ENCODE measurements at regions not wholly inside any gene's neighbourhood (a gene's known extent, or its start where the extent isn't known, plus 50 kb on each side); places are given as distances from the start of the nearest gene placed in this dataset.

DNA sequence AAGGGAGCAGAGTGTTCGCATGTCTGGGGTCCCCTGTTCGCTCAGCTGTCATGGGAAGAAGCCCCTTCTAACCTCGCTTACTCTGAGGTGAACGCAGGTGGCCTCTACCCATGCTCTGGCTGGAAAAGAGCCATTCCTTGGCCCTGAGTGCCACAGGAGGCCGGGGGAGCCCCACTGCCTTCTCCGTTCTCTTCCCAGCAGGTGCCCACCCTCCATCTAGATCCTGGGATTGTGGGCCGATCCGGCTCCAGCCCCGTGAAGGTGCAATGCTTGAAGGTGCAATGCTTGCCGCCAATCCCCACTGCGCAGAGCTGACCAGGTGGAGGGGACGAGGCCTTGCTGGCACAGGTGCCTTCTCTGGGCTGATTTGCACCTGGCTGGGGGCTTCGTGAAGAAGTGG, 95.4 kb downstream of the MRPL36 start:
- no peak for DNase-seq

DNA sequence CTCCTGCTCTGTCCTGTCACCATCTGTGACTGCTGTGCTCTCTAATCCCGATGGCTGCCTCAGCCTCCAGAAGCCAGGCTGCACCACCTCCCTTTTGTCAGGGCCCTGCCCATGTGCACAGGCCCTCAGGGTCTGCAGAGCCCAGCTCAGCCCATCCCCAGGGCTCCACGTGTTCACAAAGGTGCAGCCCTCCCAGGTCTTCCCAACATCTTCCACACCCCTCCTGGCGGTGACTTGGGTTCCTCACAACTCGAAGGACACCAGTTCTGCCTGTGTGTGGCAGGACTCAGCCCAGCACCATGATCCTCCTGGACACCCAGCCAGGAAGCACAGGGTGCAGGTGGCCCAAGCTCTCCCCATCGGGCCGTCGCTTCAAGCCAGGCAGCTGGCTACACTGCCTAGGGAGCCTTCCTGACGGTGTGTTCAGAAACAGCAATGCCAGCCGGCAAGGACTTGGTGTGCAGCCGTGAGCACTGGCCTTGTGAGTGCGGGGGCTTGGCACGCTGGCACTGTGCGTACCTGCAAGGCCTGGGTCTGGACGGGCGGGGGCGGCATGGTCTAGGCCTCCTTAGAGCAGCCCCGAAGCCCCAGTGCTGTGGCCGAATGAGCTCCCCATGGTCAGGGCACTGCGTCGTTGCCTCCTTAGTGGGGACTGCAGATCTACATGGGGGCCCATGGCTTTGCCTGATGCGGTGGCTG, 96.1 kb downstream of the MRPL36 start:
- DNase-seq: no peak

DNA sequence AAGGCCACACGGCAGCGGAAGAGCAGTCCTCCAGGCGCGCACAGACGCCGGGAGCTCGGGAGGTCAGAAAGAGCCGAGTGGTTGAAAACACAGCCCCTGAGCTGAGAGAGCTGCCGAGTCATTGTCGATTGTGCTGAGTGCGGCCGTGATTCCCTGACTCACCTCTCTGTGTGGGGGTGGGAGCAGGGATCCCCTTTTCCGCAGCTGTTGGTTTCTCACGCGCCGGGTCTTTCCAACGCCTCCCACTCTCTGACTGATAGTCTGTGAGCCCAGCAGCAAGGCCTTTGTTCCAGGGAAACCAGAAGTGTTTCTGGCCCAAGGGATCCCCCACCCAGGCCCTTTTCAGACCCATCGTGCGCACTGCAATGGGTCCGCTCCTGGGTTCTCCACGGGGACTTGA, 97.3 kb downstream of the MRPL36 start:
- no peak for DNase-seq

DNA sequence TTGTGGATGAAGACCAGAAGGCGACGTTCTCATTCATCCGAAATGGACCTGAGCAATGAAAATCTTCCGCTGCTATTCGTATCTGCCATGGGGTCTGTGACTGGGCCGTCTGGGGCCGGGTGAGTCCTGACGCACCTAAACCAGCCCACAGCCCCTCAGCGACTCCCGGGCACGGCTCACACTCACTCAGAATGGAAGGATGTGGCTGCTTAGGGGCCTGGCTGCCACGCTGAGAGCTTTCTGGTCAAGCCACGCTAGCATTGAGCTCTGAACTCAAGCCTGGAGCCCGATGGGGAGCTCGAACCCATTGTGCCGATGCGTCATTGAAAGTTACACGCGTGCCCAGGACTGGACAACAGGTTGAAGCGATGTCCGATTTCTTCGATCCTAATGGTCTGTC, 97.8 kb downstream of the MRPL36 start:
- DNase-seq: no peak

GRCh38 chr5:1701216-1701864, 98.3 kb downstream of the MRPL36 start:
- DNase-seq: no peak

GRCh38 chr5:1699394-1699793, 100.2 kb downstream of the MRPL36 start:
- DNase-seq: no peak

DNA sequence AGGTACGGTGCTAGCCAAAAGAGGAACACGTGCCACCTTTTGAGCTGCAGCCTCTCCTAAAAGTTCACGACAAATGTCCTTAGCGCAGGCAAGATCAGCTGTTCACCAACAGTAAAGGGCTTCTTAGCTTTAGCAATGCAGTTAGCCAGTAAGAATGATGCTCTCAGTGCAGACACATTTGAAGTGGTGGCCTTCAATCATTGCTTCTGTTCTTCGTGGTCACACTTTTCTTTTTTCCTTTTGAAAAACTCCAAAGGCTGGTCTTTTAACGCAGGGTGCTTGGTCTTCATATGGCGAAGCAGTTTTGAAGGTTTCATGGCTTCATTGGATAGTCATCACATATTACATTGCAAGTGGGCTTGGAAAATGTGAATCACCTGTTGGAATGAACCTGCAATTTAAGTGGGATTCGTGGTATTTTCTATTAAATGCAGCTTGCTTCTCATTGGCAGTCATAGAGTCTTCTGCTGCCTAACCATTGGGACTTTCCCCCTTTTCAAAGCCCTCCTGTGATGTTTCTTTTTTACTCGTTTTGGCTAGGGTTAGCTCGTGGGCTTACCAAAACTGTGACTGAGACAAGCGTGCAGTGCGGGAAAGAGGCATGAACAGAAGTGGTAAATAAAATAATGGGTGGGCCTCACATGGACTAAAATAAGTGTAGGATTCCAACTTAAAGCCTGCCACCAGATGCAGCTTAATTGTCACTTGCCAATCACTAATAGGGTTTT, 100.9 kb downstream of the MRPL36 start:
- DNase-seq: no peak

GRCh38 chr5:1692381-1692780, 107.3 kb downstream of the MRPL36 start:
- no peak for DNase-seq

- DNase-seq: no peak
Observed at GRCh38 chr5:1687301-1687970, 112.2 kb downstream of the MRPL36 start.

- no peak for DNase-seq
Observed at GRCh38 chr5:1686016-1686802, 113.4 kb downstream of the MRPL36 start.

- peak; percentile 5 for DNase-seq
Observed at GRCh38 chr5:1685066-1685465, 114.6 kb downstream of the MRPL36 start.

GRCh38 chr5:1681955-1682354, 117.7 kb downstream of the MRPL36 start:
- DNase-seq: no peak

DNA sequence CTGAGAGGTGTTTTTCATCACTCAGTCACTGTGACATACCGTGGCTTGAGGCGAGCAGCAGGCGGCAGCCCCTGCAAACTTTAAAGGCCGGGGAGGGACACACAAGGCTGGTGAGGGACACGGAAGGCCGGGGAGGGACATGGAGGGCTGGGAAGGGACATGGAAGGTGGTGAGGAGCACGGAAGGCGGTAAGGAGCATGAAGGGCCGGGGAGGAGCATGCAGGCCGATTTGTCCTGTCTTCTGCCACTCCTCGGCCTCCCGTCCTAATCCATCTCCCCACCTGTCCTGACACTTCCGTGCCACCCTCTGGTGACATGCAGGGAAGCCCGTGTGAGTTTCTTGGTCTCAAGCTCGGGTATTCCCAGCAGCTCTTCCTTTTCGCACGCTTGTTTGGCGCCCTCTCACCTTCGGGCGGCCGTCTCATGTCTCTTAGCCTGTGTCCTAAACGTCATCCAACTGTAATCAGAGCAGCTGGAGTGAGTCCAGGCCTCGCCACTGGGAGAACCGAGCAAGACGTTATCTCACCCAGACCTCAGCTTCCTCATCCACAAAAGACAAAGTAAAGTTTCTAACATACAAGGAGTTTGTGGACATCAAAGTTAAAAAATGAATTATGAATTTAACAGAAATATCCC, 126.5 kb downstream of the MRPL36 start:
- no peak for DNase-seq

GRCh38 chr5:1672396-1672795, 127.2 kb downstream of the MRPL36 start:
- DNase-seq: no peak

DNA sequence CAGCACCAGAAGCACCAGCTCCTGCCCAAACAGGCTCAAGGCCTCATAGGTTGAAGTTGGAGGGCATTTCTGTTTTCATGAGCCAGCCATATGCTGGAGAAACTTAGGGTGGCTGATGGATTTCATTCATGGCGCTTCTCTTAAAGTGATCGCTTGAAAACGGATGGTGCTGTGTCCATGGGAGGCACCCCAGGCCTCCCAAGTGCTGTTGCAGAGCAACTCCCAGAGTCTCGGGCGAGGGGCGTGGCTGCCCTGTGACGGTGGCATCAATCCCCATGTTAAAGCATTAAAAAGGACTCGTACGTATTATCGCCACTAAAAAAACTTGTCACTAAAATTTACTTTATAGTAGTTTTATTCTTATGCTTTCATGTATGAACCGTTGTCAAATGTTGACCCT, 128.3 kb downstream of the MRPL36 start:
- no peak for DNase-seq

DNA sequence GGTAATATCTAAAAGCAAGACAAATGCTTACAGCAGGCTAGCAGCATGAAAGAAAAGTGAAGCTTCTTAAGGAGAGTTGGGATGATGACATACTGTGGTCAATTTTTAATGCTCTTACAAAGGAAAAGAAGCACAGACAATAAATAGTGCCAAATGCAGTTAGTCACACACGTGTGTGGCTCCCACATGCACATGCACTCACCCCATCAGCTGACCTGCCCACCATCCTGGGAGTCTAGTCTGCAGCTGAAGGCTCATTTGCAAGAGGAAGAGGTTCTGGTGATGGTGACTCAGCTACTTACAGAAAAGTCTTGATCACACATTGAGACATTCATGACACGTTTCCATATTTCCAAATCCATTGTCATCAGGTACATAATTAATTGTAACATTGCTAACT, 129.3 kb downstream of the MRPL36 start:
- DNase-seq: no peak

- DNase-seq: no peak
Observed at GRCh38 chr5:1669276-1670155, 130.1 kb downstream of the MRPL36 start.

DNA sequence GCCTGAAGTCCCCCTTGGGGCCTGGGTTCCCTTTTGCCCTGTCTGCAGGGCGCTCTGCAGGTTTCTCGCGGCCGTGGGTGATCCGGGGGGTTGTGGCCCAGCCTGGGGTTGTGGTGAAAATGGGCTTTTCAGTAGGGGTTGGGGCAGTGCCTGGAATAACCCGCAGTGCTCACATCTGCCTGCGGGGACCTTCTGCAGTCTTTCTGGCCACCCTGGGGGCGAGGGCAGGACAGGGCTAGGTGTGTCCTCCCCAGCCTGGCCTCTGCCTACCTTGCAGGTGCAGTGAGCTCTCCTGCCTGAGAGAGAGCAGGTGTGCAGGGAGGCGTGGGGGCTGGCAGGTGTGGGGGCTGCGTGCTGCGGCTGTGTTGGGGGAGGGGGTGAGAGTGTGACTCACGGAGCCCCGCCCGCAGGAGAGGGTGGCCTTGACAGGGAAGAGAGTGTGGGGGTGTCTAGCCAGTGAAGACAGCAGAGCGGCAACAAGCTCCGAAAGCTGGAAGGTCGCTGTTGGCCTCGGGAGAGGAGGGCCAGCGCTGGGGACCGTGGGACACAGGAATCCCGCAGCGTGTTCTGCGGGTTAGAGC, 131.4 kb downstream of the MRPL36 start:
- DNase-seq: peak; percentile 42

DNA sequence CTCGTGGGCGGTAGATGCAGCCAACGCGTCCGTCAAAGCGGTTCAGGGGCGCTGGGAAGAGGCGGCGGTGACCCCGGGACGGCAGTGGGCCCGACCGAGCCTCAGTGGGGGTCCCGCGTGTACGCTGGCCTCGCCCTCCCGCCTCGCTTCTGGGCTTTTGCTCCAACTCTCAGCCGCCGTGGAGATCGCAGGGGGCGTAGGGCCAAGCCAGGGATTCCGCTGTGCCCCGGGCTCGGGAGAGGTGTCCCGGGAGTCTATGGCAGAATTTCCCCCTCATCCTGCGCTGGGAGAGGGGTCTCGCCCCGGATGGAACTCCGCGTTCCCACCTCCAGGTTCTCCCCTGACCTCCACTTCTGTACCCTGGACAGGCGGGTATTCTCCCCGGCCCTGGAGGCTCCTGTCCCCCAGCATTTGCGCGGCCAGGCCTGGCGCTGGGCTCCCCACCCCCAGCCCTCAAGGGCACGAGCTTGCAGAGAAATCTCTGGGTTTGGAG, 131.9 kb downstream of the MRPL36 start:
- DNase-seq: no peak

- peak; percentile 33 for DNase-seq
Observed at GRCh38 chr5:1666812-1667588, 132.6 kb downstream of the MRPL36 start.
